ENCODE measurements at regions not wholly inside any gene's neighbourhood (a gene's known extent, or its start where the extent isn't known, plus 50 kb on each side); places are given as distances from the start of the nearest gene placed in this dataset.

GRCh38 chr18:10065296-10065695 lies 151.5 kb downstream of the VAPA start:
- TF ChIP-seq POLR2AphosphoS5 (IDR thresholded peaks at IDR 0.05; ENCODE audit: low read depth, low read length) = no peak
- no peak for TF ChIP-seq CTCF (IDR thresholded peaks at IDR 0.05)
- TF ChIP-seq REST (IDR thresholded peaks at IDR 0.05; ENCODE audit: insufficient read depth in 1 of 2, low read depth in 2 of 2, low read length in 1 of 2) = no peak

Data from Panc1 (cell line).